K562 (cell line): ENCODE measurements at regions not wholly inside any gene's neighbourhood (a gene's known extent, or its start where the extent isn't known, plus 50 kb on each side); places are given as distances from the start of the nearest gene placed in this dataset.

Source experiments
- ARID1B ChIP-seq: fragments of 450-650 bp; IDR thresholded peaks from 2 replicates; pipeline ENCODE4 v1.6.1; 2016; ENCODE audit warnings: antibody characterized with exemption, mild to moderate bottlenecking, inconsistent platforms
- ATF7 ChIP-seq: fragments of 450-650 bp; IDR thresholded peaks from 2 replicates; pipeline ENCODE4 v1.7.1; 2014; ENCODE audit warnings: mild to moderate bottlenecking, moderate library complexity
- DACH1 ChIP-seq: fragments of 450-650 bp; IDR thresholded peaks from 2 replicates; pipeline ENCODE4 v1.6.1; 2018; ENCODE audit not compliant: partially characterized antibody
- KHSRP ChIP-seq: fragments of 450-650 bp; IDR thresholded peaks from 2 replicates; pipeline ENCODE4 v1.6.1; 2017
- MCM5 ChIP-seq: fragments of 450-650 bp; IDR thresholded peaks from 2 replicates; pipeline ENCODE4 v1.6.1; 2016; ENCODE audit warnings: low read depth
- NFRKB ChIP-seq: fragments of 450-650 bp; IDR thresholded peaks from 2 replicates; pipeline ENCODE4 v1.6.1; 2016; ENCODE audit warnings: low read depth
- RB1 ChIP-seq: fragments of 450-650 bp; IDR thresholded peaks from 2 replicates; pipeline ENCODE4 v1.6.1; 2017; ENCODE audit warnings: low read depth, mild to moderate bottlenecking
- SMAD1 ChIP-seq: fragments of 150-350 bp; IDR thresholded peaks from 2 replicates; pipeline ENCODE4 v1.6.1; 2014; ENCODE audit warnings: low read length, low read depth; ENCODE audit not compliant: partially characterized antibody
- XRCC5 ChIP-seq: fragments of 200-400 bp; formaldehyde crosslinking; IDR thresholded peaks from 2 replicates; pipeline ENCODE4 v1.6.1; 2017; ENCODE audit warnings: low read depth, mild to moderate bottlenecking, low read length
- ZFP30 ChIP-seq: fragments of 250-450 bp; sonication (Bioruptor Pico); IDR thresholded peaks from 2 replicates; pipeline ENCODE4 v1.8.0; 2022; ENCODE audit warnings: moderate library complexity, mild to moderate bottlenecking, inconsistent platforms, borderline replicate concordance
- ZNF696 ChIP-seq: fragments of 250-450 bp; sonication (Bioruptor Pico); conservative IDR thresholded peaks from 2 replicates; pipeline ENCODE4 v1.4.0; 2020; ENCODE audit warnings: mild to moderate bottlenecking, moderate library complexity
- TF ChIP-seq, protein P1 (sequence below): fragments of 250-450 bp; sonication (Bioruptor Pico); IDR thresholded peaks from 2 replicates; pipeline ENCODE4 v1.4.0; 2020; ENCODE audit warnings: mild to moderate bottlenecking, moderate library complexity, borderline replicate concordance
- TF ChIP-seq, protein P2 (sequence below): sonication (generic); formaldehyde crosslinking; IDR thresholded peaks from 2 replicates; pipeline ENCODE4 v1.8.0; 2022; ENCODE audit warnings: missing genetic modification reagents, mild to moderate bottlenecking, borderline replicate concordance
- TF ChIP-seq, protein P3 (sequence below), 2 experiments: fragments of 450-650 bp; IDR thresholded peaks; 2 replicates each; pipeline ENCODE4 v1.6.1; 2018; ENCODE audit warnings: mild to moderate bottlenecking in 2 of 2, low read depth in 1 of 2; ENCODE audit not compliant: partially characterized antibody in 2 of 2
- TF ChIP-seq, protein P4 (sequence below), 3 experiments: IDR thresholded peaks in 2 of 3; conservative IDR thresholded peaks in 1 of 3; 2 replicates each; pipeline ENCODE4 v1.5.1; 2011 to 2012; ENCODE audit warnings: low read length in 3 of 3, mild to moderate bottlenecking in 3 of 3, control low read depth in 2 of 3, improper control_type of control experiment in 1 of 3, inconsistent platforms in 1 of 3, low read depth in 1 of 3, mixed read lengths in 1 of 3, moderate library complexity in 1 of 3; ENCODE audit not compliant: insufficient read depth in 2 of 3
- TF ChIP-seq, protein P5 (sequence below): sonication (generic); formaldehyde crosslinking; IDR thresholded peaks from 2 replicates; pipeline ENCODE4 v1.8.0; 2022; ENCODE audit warnings: missing genetic modification reagents, mild to moderate bottlenecking, borderline replicate concordance

DNA sequence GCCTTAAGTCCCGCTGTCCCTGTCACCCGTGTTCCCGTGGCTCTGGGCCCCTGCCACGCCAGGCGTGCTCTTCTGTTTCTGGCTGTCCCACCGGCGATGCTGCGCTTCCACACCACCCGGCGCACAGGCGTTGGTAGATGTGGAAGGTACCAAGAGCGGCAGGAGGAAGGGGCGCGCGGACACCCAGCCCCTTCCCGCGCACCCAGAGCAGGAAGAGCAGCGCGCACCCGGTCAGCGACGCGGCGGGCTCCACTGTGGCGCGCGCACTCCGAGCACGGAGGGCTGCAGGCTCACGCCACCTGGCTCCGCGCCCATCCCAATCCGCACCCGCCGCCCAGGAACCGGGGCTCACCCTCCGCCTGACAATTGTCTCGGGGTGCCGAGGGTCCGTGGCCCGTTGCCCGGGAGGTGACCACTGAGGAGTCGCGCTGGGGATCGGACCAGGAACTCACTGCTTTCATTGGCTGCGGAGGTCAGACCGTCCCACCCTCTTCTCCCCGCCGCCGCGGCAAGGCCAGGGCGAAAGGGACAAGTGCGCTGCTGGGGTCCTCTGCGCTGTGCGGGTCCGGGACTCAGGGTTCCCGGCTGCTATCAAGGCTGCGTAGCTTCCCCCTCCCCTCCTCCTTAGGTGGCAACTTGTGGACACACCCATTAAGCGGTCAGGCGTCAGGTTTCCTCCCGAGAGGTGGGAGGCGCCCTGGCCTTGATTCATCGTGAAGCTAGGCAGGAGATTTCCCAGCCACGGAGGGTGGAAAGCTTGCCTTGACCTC lies 121.6 kb upstream of the ZNF92 start (continued):
- TF ChIP-seq, protein P1, sequence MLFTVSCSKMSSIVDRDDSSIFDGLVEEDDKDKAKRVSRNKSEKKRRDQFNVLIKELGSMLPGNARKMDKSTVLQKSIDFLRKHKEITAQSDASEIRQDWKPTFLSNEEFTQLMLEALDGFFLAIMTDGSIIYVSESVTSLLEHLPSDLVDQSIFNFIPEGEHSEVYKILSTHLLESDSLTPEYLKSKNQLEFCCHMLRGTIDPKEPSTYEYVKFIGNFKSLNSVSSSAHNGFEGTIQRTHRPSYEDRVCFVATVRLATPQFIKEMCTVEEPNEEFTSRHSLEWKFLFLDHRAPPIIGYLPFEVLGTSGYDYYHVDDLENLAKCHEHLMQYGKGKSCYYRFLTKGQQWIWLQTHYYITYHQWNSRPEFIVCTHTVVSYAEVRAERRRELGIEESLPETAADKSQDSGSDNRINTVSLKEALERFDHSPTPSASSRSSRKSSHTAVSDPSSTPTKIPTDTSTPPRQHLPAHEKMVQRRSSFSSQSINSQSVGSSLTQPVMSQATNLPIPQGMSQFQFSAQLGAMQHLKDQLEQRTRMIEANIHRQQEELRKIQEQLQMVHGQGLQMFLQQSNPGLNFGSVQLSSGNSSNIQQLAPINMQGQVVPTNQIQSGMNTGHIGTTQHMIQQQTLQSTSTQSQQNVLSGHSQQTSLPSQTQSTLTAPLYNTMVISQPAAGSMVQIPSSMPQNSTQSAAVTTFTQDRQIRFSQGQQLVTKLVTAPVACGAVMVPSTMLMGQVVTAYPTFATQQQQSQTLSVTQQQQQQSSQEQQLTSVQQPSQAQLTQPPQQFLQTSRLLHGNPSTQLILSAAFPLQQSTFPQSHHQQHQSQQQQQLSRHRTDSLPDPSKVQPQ (CRISPR knock-in tag): no peak
- TF ChIP-seq, protein P2, sequence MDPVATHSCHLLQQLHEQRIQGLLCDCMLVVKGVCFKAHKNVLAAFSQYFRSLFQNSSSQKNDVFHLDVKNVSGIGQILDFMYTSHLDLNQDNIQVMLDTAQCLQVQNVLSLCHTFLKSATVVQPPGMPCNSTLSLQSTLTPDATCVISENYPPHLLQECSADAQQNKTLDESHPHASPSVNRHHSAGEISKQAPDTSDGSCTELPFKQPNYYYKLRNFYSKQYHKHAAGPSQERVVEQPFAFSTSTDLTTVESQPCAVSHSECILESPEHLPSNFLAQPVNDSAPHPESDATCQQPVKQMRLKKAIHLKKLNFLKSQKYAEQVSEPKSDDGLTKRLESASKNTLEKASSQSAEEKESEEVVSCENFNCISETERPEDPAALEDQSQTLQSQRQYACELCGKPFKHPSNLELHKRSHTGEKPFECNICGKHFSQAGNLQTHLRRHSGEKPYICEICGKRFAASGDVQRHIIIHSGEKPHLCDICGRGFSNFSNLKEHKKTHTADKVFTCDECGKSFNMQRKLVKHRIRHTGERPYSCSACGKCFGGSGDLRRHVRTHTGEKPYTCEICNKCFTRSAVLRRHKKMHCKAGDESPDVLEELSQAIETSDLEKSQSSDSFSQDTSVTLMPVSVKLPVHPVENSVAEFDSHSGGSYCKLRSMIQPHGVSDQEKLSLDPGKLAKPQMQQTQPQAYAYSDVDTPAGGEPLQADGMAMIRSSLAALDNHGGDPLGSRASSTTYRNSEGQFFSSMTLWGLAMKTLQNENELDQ (CRISPR knock-in tag): no peak
- no peak for TF ChIP-seq ZFP30 (CRISPR knock-in tag)
- no peak for TF ChIP-seq KHSRP
- TF ChIP-seq SMAD1: no peak
- no peak for TF ChIP-seq MCM5
- TF ChIP-seq, protein P3, sequence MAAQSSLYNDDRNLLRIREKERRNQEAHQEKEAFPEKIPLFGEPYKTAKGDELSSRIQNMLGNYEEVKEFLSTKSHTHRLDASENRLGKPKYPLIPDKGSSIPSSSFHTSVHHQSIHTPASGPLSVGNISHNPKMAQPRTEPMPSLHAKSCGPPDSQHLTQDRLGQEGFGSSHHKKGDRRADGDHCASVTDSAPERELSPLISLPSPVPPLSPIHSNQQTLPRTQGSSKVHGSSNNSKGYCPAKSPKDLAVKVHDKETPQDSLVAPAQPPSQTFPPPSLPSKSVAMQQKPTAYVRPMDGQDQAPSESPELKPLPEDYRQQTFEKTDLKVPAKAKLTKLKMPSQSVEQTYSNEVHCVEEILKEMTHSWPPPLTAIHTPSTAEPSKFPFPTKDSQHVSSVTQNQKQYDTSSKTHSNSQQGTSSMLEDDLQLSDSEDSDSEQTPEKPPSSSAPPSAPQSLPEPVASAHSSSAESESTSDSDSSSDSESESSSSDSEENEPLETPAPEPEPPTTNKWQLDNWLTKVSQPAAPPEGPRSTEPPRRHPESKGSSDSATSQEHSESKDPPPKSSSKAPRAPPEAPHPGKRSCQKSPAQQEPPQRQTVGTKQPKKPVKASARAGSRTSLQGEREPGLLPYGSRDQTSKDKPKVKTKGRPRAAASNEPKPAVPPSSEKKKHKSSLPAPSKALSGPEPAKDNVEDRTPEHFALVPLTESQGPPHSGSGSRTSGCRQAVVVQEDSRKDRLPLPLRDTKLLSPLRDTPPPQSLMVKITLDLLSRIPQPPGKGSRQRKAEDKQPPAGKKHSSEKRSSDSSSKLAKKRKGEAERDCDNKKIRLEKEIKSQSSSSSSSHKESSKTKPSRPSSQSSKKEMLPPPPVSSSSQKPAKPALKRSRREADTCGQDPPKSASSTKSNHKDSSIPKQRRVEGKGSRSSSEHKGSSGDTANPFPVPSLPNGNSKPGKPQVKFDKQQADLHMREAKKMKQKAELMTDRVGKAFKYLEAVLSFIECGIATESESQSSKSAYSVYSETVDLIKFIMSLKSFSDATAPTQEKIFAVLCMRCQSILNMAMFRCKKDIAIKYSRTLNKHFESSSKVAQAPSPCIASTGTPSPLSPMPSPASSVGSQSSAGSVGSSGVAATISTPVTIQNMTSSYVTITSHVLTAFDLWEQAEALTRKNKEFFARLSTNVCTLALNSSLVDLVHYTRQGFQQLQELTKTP (IDR thresholded peaks at IDR 0.05; ENCODE audit: low read depth in 1 of 2, partially characterized antibody in 2 of 2): no peak
- TF ChIP-seq, protein P4, sequence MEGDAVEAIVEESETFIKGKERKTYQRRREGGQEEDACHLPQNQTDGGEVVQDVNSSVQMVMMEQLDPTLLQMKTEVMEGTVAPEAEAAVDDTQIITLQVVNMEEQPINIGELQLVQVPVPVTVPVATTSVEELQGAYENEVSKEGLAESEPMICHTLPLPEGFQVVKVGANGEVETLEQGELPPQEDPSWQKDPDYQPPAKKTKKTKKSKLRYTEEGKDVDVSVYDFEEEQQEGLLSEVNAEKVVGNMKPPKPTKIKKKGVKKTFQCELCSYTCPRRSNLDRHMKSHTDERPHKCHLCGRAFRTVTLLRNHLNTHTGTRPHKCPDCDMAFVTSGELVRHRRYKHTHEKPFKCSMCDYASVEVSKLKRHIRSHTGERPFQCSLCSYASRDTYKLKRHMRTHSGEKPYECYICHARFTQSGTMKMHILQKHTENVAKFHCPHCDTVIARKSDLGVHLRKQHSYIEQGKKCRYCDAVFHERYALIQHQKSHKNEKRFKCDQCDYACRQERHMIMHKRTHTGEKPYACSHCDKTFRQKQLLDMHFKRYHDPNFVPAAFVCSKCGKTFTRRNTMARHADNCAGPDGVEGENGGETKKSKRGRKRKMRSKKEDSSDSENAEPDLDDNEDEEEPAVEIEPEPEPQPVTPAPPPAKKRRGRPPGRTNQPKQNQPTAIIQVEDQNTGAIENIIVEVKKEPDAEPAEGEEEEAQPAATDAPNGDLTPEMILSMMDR (IDR thresholded peaks at IDR 0.05 in 2 of 3, conservative IDR thresholded peaks at IDR 0.05 in 1 of 3; ENCODE audit: insufficient read depth in 2 of 3, low read depth in 1 of 3, low read length in 3 of 3): no peak
- no peak for TF ChIP-seq XRCC5
- peak; percentile 49; the same call in 1 of the 2 replicates for TF ChIP-seq RB1
- TF ChIP-seq, protein P5, sequence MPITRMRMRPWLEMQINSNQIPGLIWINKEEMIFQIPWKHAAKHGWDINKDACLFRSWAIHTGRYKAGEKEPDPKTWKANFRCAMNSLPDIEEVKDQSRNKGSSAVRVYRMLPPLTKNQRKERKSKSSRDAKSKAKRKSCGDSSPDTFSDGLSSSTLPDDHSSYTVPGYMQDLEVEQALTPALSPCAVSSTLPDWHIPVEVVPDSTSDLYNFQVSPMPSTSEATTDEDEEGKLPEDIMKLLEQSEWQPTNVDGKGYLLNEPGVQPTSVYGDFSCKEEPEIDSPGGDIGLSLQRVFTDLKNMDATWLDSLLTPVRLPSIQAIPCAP (CRISPR knock-in tag): no peak
- TF ChIP-seq ARID1B: 0 out of 2 replicates have a peak, but pooled peaks have one; percentile 19
- no peak for TF ChIP-seq ZNF696 (CRISPR knock-in tag)
- peak; percentile 69 for TF ChIP-seq ATF7
- no peak for TF ChIP-seq NFRKB
- TF ChIP-seq DACH1: no peak
